ENCODE measurements at regions not wholly inside any gene's neighbourhood (a gene's known extent, or its start where the extent isn't known, plus 50 kb on each side); places are given as distances from the start of the nearest gene placed in this dataset.

GRCh38 chr1:172931761-172932160, 119.0 kb downstream of the TNFSF18 start:
- CTCF ChIA-PET = interaction anchor here (0.8 kb wide), 1 partner anchor 271 kb away, joined by 3 read pairs; no protein-coding TSS in a partner anchor
- POLR2A ChIA-PET = no interaction called here
- no peak for DNase-seq (ENCODE audit: extremely low spot score)
- TF ChIP-seq CTCF (IDR thresholded peaks at IDR 0.05; ENCODE audit: control extremely low read depth, extremely low read depth, low read depth, missing control alignments) = no peak

- CTCF ChIA-PET = no interaction called here
These were observed 117.8 kb downstream of the TNFSF18 start for GRCh38 chr1:172932981-172933380.

GRCh38 chr1:172934417-172934762, 116.4 kb downstream of the TNFSF18 start:
- ChIA-PET CTCF (interaction anchor here (1.2 kb wide), 1 partner anchor 15 kb away, joined by 3 read pairs; no protein-coding TSS in a partner anchor), POLR2A (no interaction called here)
- TF ChIP-seq CTCF (IDR thresholded peaks at IDR 0.05; ENCODE audit: control extremely low read depth, extremely low read depth, low read depth, missing control alignments) = no peak

More at GRCh38 chr1:172932981-172933380, 117.8 kb downstream of the TNFSF18 start:
- TF ChIP-seq CTCF (IDR thresholded peaks at IDR 0.05; ENCODE audit: control extremely low read depth, extremely low read depth, low read depth, missing control alignments) = no peak
- POLR2A ChIA-PET = no interaction called here
- no peak for DNase-seq (ENCODE audit: extremely low spot score)

GRCh38 chr1:172935062-172935592, 115.6 kb downstream of the TNFSF18 start:
- ChIA-PET CTCF (interaction anchor here (1.2 kb wide), 1 partner anchor 15 kb away, joined by 3 read pairs; no protein-coding TSS in a partner anchor), POLR2A (no interaction called here)
- no peak for TF ChIP-seq CTCF (IDR thresholded peaks at IDR 0.05; ENCODE audit: control extremely low read depth, extremely low read depth, low read depth, missing control alignments)
- DNase-seq (ENCODE audit: extremely low spot score) = no peak

More at GRCh38 chr1:172934417-172934762, 116.4 kb downstream of the TNFSF18 start:
- DNase-seq (ENCODE audit: extremely low spot score) = no peak

- no peak for TF ChIP-seq CTCF (IDR thresholded peaks at IDR 0.05; ENCODE audit: control extremely low read depth, extremely low read depth, low read depth, missing control alignments)
- POLR2A ChIA-PET = no interaction called here
- CTCF ChIA-PET = no interaction called here
- DNase-seq (ENCODE audit: extremely low spot score) = no peak
These were observed 114.6 kb downstream of the TNFSF18 start for GRCh38 chr1:172936088-172936645.

GRCh38 chr1:172938681-172939080, 112.1 kb downstream of the TNFSF18 start:
- POLR2A ChIA-PET = no interaction called here
- no peak for DNase-seq (ENCODE audit: extremely low spot score)
- TF ChIP-seq CTCF (IDR thresholded peaks at IDR 0.05; ENCODE audit: control extremely low read depth, extremely low read depth, low read depth, missing control alignments) = no peak
- CTCF ChIA-PET = no interaction called here

Measured in GM10248 (cell line).